B cell (primary cell): ENCODE measurements at regions not wholly inside any gene's neighbourhood (a gene's known extent, or its start where the extent isn't known, plus 50 kb on each side); places are given as distances from the start of the nearest gene placed in this dataset.

Source experiments
- ATAC-seq: fragments of 200-7000 bp; cut with Tn5 transposase; one replicate; pipeline ENCODE4 v1.10.0; 2021; ENCODE audit warnings: low read depth, mild to moderate bottlenecking, moderate number of reproducible peaks, moderate library complexity
- CTCF ChIA-PET: fragments of 350-600 bp; sonication (Branson Sonifier 250); formaldehyde crosslinking; loops from one replicate; lab custom pipeline; 2021; ENCODE audit warnings: antibody characterized with exemption, inconsistent platforms; lab: Charles Lee
- POLR2A ChIA-PET: fragments of 350-600 bp; sonication (Branson Sonifier 250); formaldehyde crosslinking; loops from one replicate; lab custom pipeline; 2021; ENCODE audit warnings: antibody characterized with exemption; lab: Charles Lee
- DNase-seq: peaks from one replicate; pipeline ENCODE4 v3.0.0; 2013
- H2AFZ ChIP-seq: 2 replicates; pipeline ENCODE4 v1.6.1; 2012; ENCODE audit warnings: mild to moderate bottlenecking, low read depth, low read length; ENCODE audit not compliant: insufficient read depth, poor library complexity, severe bottlenecking
- H3K27ac ChIP-seq, 2 donors: 1 replicate in 1 of 2; 2 replicates in 1 of 2; pipeline ENCODE4 v1.5.1; 2012 to 2013; ENCODE audit warnings: low read length in 2 of 2, mild to moderate bottlenecking in 2 of 2, moderate library complexity in 1 of 2
- H3K27me3 ChIP-seq, 4 experiments: fragments of 200-600 bp in 1 of 4; sonication (generic) in 1 of 4; replicated peaks in 1 of 4; 1 replicate in 2 of 4; 2 replicates in 2 of 4; pipeline versions ENCODE4 v1.6.1 to v1.7.0; 2013 to 2016; ENCODE audit warnings: low read length in 3 of 4, mild to moderate bottlenecking in 2 of 4, mixed read lengths in 1 of 4, moderate library complexity in 1 of 4; ENCODE audit not compliant: insufficient read depth in 4 of 4, control insufficient read depth in 3 of 4; ENCODE audit errors: control extremely low read depth in 1 of 4
- H3K36me3 ChIP-seq, 2 experiments: replicated peaks in 1 of 2; 1 replicate in 1 of 2; 2 replicates in 1 of 2; pipeline versions ENCODE4 v1.6.1 to v1.7.1; 2013; ENCODE audit warnings: low read length in 1 of 2; ENCODE audit not compliant: insufficient read depth in 2 of 2, control insufficient read depth in 1 of 2; ENCODE audit errors: control extremely low read depth in 1 of 2, extremely low read depth in 1 of 2
- H3K4me1 ChIP-seq, 2 donors: fragments of 200-600 bp in 1 of 2; sonication (generic) in 1 of 2; 1 replicate in 1 of 2; 2 replicates in 1 of 2; pipeline versions ENCODE4 v1.5.1 to v1.6.1; 2013 to 2017; ENCODE audit warnings: low read length in 2 of 2; ENCODE audit not compliant: control insufficient read depth in 2 of 2, insufficient read depth in 2 of 2
- H3K4me2 ChIP-seq: replicated peaks from 2 replicates; pipeline ENCODE3; 2012; ENCODE audit warnings: mild to moderate bottlenecking, low read depth, low read length; ENCODE audit not compliant: poor library complexity, severe bottlenecking
- H3K4me3 ChIP-seq, 5 experiments: fragments of 200-600 bp in 1 of 5; sonication (generic) in 1 of 5; 1 replicate in 3 of 5; 2 replicates in 2 of 5; pipeline versions ENCODE4 v1.5.1 to v1.7.0; 2011 to 2016; ENCODE audit warnings: low read length in 4 of 5, mild to moderate bottlenecking in 4 of 5, low read depth in 2 of 5, control low read depth in 1 of 5, moderate library complexity in 1 of 5; ENCODE audit not compliant: insufficient read depth in 1 of 5; ENCODE audit errors: control extremely low read depth in 1 of 5, extremely low read depth in 1 of 5
- H3K79me2 ChIP-seq: fragments of 200-600 bp; sonication (generic); one replicate; pipeline ENCODE4 v1.6.0; 2016; ENCODE audit warnings: low read length; ENCODE audit not compliant: control insufficient read depth, insufficient read depth
- H3K9ac ChIP-seq: fragments of 200-600 bp; sonication (generic); 2 replicates; pipeline ENCODE4 v1.6.1; 2017; ENCODE audit warnings: mild to moderate bottlenecking, low read length, moderate library complexity
- H3K9me3 ChIP-seq, 3 donors: one replicate each; pipeline versions ENCODE4 v1.6.1 to v1.7.1; 2013; ENCODE audit warnings: low read length in 2 of 3; ENCODE audit not compliant: control insufficient read depth in 2 of 3, insufficient read depth in 1 of 3; ENCODE audit errors: control extremely low read depth in 1 of 3
- H4K20me1 ChIP-seq: 2 replicates; pipeline ENCODE4 v1.6.0; 2012; ENCODE audit warnings: mild to moderate bottlenecking, low read length; ENCODE audit not compliant: insufficient read depth, control insufficient read depth, poor library complexity, severe bottlenecking
- H3K27ac Mint-ChIP-seq: one replicate; pipeline ENCODE4 v1.8.0; 2021; ENCODE audit warnings: mixed read lengths
- H3K27me3 Mint-ChIP-seq: one replicate; pipeline ENCODE4 v1.8.0; 2021; ENCODE audit warnings: mixed read lengths
- H3K4me1 Mint-ChIP-seq: one replicate; pipeline ENCODE4 v1.8.0; 2021; ENCODE audit warnings: mixed read lengths
- H3K4me3 Mint-ChIP-seq: one replicate; pipeline ENCODE4 v1.8.0; 2021; ENCODE audit warnings: mixed read lengths
- H3K9me3 Mint-ChIP-seq: one replicate; pipeline ENCODE4 v1.8.0; 2022; ENCODE audit warnings: mixed read lengths; ENCODE audit not compliant: insufficient read depth
- EZH2 ChIP-seq: IDR thresholded peaks from 2 replicates; pipeline ENCODE4 v1.6.1; 2012; ENCODE audit warnings: borderline replicate concordance, low read depth, mild to moderate bottlenecking, moderate library complexity, low read length; ENCODE audit not compliant: insufficient read depth, poor library complexity, severe bottlenecking
- WGBS: methylation state at CpG from one replicate; pipeline ENCODE4 v1.1.5; 2013; ENCODE audit warnings: missing lambda C conversion rate; ENCODE audit not compliant: insufficient coverage; 5-methylcytosine and 5-hydroxymethylcytosine counted together
- intact Hi-C: fragments of 100-400 bp; cut with micrococcal nuclease; formaldehyde crosslinking; loops from one replicate; pipeline ENCODE4 v1.10.0; 2022
- TF ChIP-seq, protein P1 (sequence below): fragments of 200-600 bp; IDR thresholded peaks from one replicate; pipeline ENCODE4 v1.8.0; 2022; ENCODE audit warnings: antibody characterized with exemption, mild to moderate bottlenecking

GRCh38 chr10:131586958-131587357 is 275.4 kb upstream of the TCERG1L start:
- CTCF ChIA-PET, result no interaction called here
- no peak overlapping the region for H3K27ac Mint-ChIP-seq

GRCh38 chr10:131587976-131588680 is 276.6 kb upstream of the TCERG1L start:
- H3K4me1 Mint-ChIP-seq, result no peaks in the 10 kb centered on the region
- intact Hi-C loops, result no loop called here
- 84% methylated on average over 9 of the region's 11 CpGs for WGBS
- CTCF ChIA-PET, result no interaction called here
- POLR2A ChIA-PET, result no interaction called here
- no peaks in the 10 kb centered on the region for H3K36me3 ChIP-seq
- H3K4me3 Mint-ChIP-seq, result no peak overlapping the region
- ATAC-seq, result no peak
- no peak overlapping the region for H3K27ac Mint-ChIP-seq
- H2AFZ ChIP-seq, result no peak overlapping the region
- TF ChIP-seq, protein P1, sequence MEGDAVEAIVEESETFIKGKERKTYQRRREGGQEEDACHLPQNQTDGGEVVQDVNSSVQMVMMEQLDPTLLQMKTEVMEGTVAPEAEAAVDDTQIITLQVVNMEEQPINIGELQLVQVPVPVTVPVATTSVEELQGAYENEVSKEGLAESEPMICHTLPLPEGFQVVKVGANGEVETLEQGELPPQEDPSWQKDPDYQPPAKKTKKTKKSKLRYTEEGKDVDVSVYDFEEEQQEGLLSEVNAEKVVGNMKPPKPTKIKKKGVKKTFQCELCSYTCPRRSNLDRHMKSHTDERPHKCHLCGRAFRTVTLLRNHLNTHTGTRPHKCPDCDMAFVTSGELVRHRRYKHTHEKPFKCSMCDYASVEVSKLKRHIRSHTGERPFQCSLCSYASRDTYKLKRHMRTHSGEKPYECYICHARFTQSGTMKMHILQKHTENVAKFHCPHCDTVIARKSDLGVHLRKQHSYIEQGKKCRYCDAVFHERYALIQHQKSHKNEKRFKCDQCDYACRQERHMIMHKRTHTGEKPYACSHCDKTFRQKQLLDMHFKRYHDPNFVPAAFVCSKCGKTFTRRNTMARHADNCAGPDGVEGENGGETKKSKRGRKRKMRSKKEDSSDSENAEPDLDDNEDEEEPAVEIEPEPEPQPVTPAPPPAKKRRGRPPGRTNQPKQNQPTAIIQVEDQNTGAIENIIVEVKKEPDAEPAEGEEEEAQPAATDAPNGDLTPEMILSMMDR, result no peak
- no peak for TF ChIP-seq EZH2
- H3K27me3 ChIP-seq, result no peaks in the 10 kb centered on the region
- no peaks in the 10 kb centered on the region for H3K9me3 Mint-ChIP-seq
- no peaks in the 10 kb centered on the region for H4K20me1 ChIP-seq
- no peak for DNase-seq
- no peaks in the 10 kb centered on the region for H3K79me2 ChIP-seq
- no peak overlapping the region for H3K4me2 ChIP-seq
- H3K4me3 ChIP-seq, result no peak overlapping the region
- no peaks in the 10 kb centered on the region for H3K27me3 Mint-ChIP-seq
- no peak overlapping the region for H3K9ac ChIP-seq
- H3K27ac ChIP-seq, result no peak overlapping the region
- no peaks in the 10 kb centered on the region for H3K4me1 ChIP-seq
- H3K9me3 ChIP-seq, result peaks cover 0 to 25% (median 0%) of the 10 kb centered on the region in 3 donors

More at GRCh38 chr10:131586958-131587357, 275.4 kb upstream of the TCERG1L start:
- Histone ChIP-seq H3K36me3 (no peaks in the 10 kb centered on the region), H3K4me2 (no peak overlapping the region), H3K27me3 (no peaks in the 10 kb centered on the region), H4K20me1 (no peaks in the 10 kb centered on the region), H3K4me3 (no peak overlapping the region), H3K4me1 (no peaks in the 10 kb centered on the region), H3K9ac (no peak overlapping the region), H3K27ac (no peak overlapping the region), H3K9me3 (peaks cover 0 to 25% (median 0%) of the 10 kb centered on the region in 3 donors), H2AFZ (no peak overlapping the region), H3K79me2 (no peaks in the 10 kb centered on the region)
- no peak overlapping the region for H3K4me3 Mint-ChIP-seq
- no peak for DNase-seq
- no peaks in the 10 kb centered on the region for H3K4me1 Mint-ChIP-seq
- no peaks in the 10 kb centered on the region for H3K27me3 Mint-ChIP-seq
- intact Hi-C loops, result no loop called here
- 73% methylated on average over 5 of the region's 5 CpGs for WGBS
- POLR2A ChIA-PET, result no interaction called here
- no peaks in the 10 kb centered on the region for H3K9me3 Mint-ChIP-seq
- no peak for TF ChIP-seq EZH2
- TF ChIP-seq, protein P1, result no peak
- no peak for ATAC-seq
